ENCODE measurements at regions not wholly inside any gene's neighbourhood (a gene's known extent, or its start where the extent isn't known, plus 50 kb on each side); places are given as distances from the start of the nearest gene placed in this dataset.

- no peak for DNase-seq (ENCODE audit: low read depth)
- no peaks in the 10 kb centered on the region; the same call in none of the 2 replicates for H3K27me3 ChIP-seq (ENCODE audit: control insufficient read depth, insufficient read depth, low read length)
- no peak for TF ChIP-seq CTCF (IDR thresholded peaks at IDR 0.05; ENCODE audit: insufficient read depth, low read depth, low read length)
- H3K4me3 ChIP-seq (ENCODE audit: low read depth, low read length): no peak overlapping the region
- no peaks in the 10 kb centered on the region for H3K36me3 ChIP-seq (ENCODE audit: control insufficient read depth, insufficient read depth, low read length)
- POLR2A ChIA-PET: no interaction called here
- CTCF ChIA-PET: no interaction called here
Measured at GRCh38 chr9:135016876-135017275, 70.6 kb upstream of the OLFM1 start.

- no peak for TF ChIP-seq CTCF (IDR thresholded peaks at IDR 0.05; ENCODE audit: insufficient read depth, low read depth, low read length)
- no peaks in the 10 kb centered on the region for H3K36me3 ChIP-seq (ENCODE audit: control insufficient read depth, insufficient read depth, low read length)
- H3K27me3 ChIP-seq (ENCODE audit: control insufficient read depth, insufficient read depth, low read length): no peaks in the 10 kb centered on the region; the same call in none of the 2 replicates
- no peak overlapping the region for H3K4me3 ChIP-seq (ENCODE audit: low read depth, low read length)
- ChIA-PET CTCF (no interaction called here), POLR2A (no interaction called here)
- DNase-seq (ENCODE audit: low read depth): no peak
Measured at GRCh38 chr9:135017899-135018298, 69.6 kb upstream of the OLFM1 start.

GRCh38 chr9:135018306-135018915 is 69.1 kb upstream of the OLFM1 start:
- no peak for TF ChIP-seq CTCF (IDR thresholded peaks at IDR 0.05; ENCODE audit: insufficient read depth, low read depth, low read length)
- POLR2A ChIA-PET: no interaction called here
- Histone ChIP-seq H3K36me3 (ENCODE audit: control insufficient read depth, insufficient read depth, low read length) (no peaks in the 10 kb centered on the region), H3K4me3 (ENCODE audit: low read depth, low read length) (no peak overlapping the region), H3K27me3 (ENCODE audit: control insufficient read depth, insufficient read depth, low read length) (no peaks in the 10 kb centered on the region; the same call in none of the 2 replicates)
- CTCF ChIA-PET: no interaction called here
- no peak for DNase-seq (ENCODE audit: low read depth)

GRCh38 chr9:135019224-135019623 is 68.2 kb upstream of the OLFM1 start:
- POLR2A ChIA-PET: no interaction called here

More at GRCh38 chr9:135019224-135019623, 68.2 kb upstream of the OLFM1 start:
- no peaks in the 10 kb centered on the region for H3K36me3 ChIP-seq (ENCODE audit: control insufficient read depth, insufficient read depth, low read length)
- no peaks in the 10 kb centered on the region; the same call in 1 of the 2 replicates for H3K27me3 ChIP-seq (ENCODE audit: control insufficient read depth, insufficient read depth, low read length)
- CTCF ChIA-PET: no interaction called here
- DNase-seq (ENCODE audit: low read depth): no peak
- TF ChIP-seq CTCF (IDR thresholded peaks at IDR 0.05; ENCODE audit: insufficient read depth, low read depth, low read length): no peak
- H3K4me3 ChIP-seq (ENCODE audit: low read depth, low read length): no peak overlapping the region
